Activated T-cell treated with anti-CD3 and anti-CD28 coated beads, Interleukin-2, amount 50 U/mL, for 24 hours (primary cell): ENCODE measurements at regions not wholly inside any gene's neighbourhood (a gene's known extent, or its start where the extent isn't known, plus 50 kb on each side); places are given as distances from the start of the nearest gene placed in this dataset.

Experiments used
- DNase-seq: peaks from one replicate; pipeline ENCODE4 v3.0.0-alpha.2; 2020
- H3K27ac Mint-ChIP-seq: 2 replicates; pipeline ENCODE4 v1.8.0; 2020; ENCODE audit warnings: mild to moderate bottlenecking, mixed read lengths
- H3K27me3 Mint-ChIP-seq: 2 replicates; pipeline ENCODE4 v1.8.0; 2020; ENCODE audit warnings: mixed read lengths
- H3K36me3 Mint-ChIP-seq: 2 replicates; pipeline ENCODE4 v1.8.0; 2020; ENCODE audit warnings: low read depth, mixed read lengths
- H3K4me1 Mint-ChIP-seq: 2 replicates; pipeline ENCODE4 v1.8.0; 2020; ENCODE audit warnings: low read depth, mixed read lengths
- H3K4me3 Mint-ChIP-seq: 2 replicates; pipeline ENCODE4 v1.8.0; 2020; ENCODE audit warnings: mild to moderate bottlenecking, moderate library complexity, mixed read lengths
- H3K9me3 Mint-ChIP-seq: 2 replicates; pipeline ENCODE4 v1.8.0; 2020; ENCODE audit warnings: mixed read lengths

- Mint-ChIP-seq H3K36me3 (no peaks in the 10 kb centered on the region), H3K4me3 (no peak overlapping the region), H3K27ac (no peak overlapping the region), H3K9me3 (no peaks in the 10 kb centered on the region), H3K4me1 (peaks cover 4% of the 10 kb centered on the region), H3K27me3 (no peaks in the 10 kb centered on the region)
- DNase-seq: no peak
These were observed 263.4 kb downstream of the MRTFB start for GRCh38 chr16:14334366-14335080.

- no peaks in the 10 kb centered on the region for H3K27me3 Mint-ChIP-seq
- H3K4me1 Mint-ChIP-seq: peaks cover 6% of the 10 kb centered on the region
- H3K27ac Mint-ChIP-seq: no peak overlapping the region
- H3K4me3 Mint-ChIP-seq: no peak overlapping the region
- no peaks in the 10 kb centered on the region for H3K36me3 Mint-ChIP-seq
- no peaks in the 10 kb centered on the region for H3K9me3 Mint-ChIP-seq
- no peak for DNase-seq
These were observed 262.2 kb downstream of the MRTFB start for GRCh38 chr16:14333361-14333760.

- Mint-ChIP-seq H3K27ac (no peak overlapping the region), H3K4me3 (no peak overlapping the region), H3K4me1 (peaks cover 6% of the 10 kb centered on the region), H3K36me3 (no peaks in the 10 kb centered on the region), H3K27me3 (no peaks in the 10 kb centered on the region), H3K9me3 (no peaks in the 10 kb centered on the region)
- no peak for DNase-seq
These were observed 259.9 kb downstream of the MRTFB start for GRCh38 chr16:14331020-14331419.

GRCh38 chr16:14329727-14330350 lies 258.7 kb downstream of the MRTFB start:
- Mint-ChIP-seq H3K9me3 (no peaks in the 10 kb centered on the region), H3K27me3 (no peaks in the 10 kb centered on the region), H3K4me1 (peaks cover 6% of the 10 kb centered on the region), H3K36me3 (no peaks in the 10 kb centered on the region), H3K4me3 (no peak overlapping the region), H3K27ac (no peak overlapping the region)
- no peak for DNase-seq

GRCh38 chr16:14325502-14326401 lies 254.6 kb downstream of the MRTFB start:
- DNase-seq: no peak
- Mint-ChIP-seq H3K4me3 (no peak overlapping the region), H3K4me1 (peaks cover 6% of the 10 kb centered on the region), H3K9me3 (no peaks in the 10 kb centered on the region), H3K27me3 (no peaks in the 10 kb centered on the region), H3K27ac (no peak overlapping the region), H3K36me3 (no peaks in the 10 kb centered on the region)

GRCh38 chr16:14324581-14324980 lies 253.5 kb downstream of the MRTFB start:
- H3K27ac Mint-ChIP-seq: no peak overlapping the region
- no peak for DNase-seq

GRCh38 chr16:14322186-14322585 lies 251.1 kb downstream of the MRTFB start:
- no peak overlapping the region for H3K4me3 Mint-ChIP-seq
- no peaks in the 10 kb centered on the region for H3K36me3 Mint-ChIP-seq
- no peak for DNase-seq
- no peaks in the 10 kb centered on the region for H3K9me3 Mint-ChIP-seq
- H3K4me1 Mint-ChIP-seq: no peaks in the 10 kb centered on the region
- no peaks in the 10 kb centered on the region for H3K27me3 Mint-ChIP-seq
- no peak overlapping the region for H3K27ac Mint-ChIP-seq

More at GRCh38 chr16:14324581-14324980, 253.5 kb downstream of the MRTFB start:
- peaks cover 2% of the 10 kb centered on the region for H3K4me1 Mint-ChIP-seq
- H3K27me3 Mint-ChIP-seq: no peaks in the 10 kb centered on the region
- no peaks in the 10 kb centered on the region for H3K36me3 Mint-ChIP-seq
- H3K4me3 Mint-ChIP-seq: no peak overlapping the region
- no peaks in the 10 kb centered on the region for H3K9me3 Mint-ChIP-seq

- H3K9me3 Mint-ChIP-seq: no peaks in the 10 kb centered on the region
- no peak for DNase-seq
- H3K27ac Mint-ChIP-seq: no peak overlapping the region
- H3K36me3 Mint-ChIP-seq: no peaks in the 10 kb centered on the region
- no peak overlapping the region for H3K4me3 Mint-ChIP-seq
- no peaks in the 10 kb centered on the region for H3K4me1 Mint-ChIP-seq
- no peaks in the 10 kb centered on the region for H3K27me3 Mint-ChIP-seq
These were observed 250.4 kb downstream of the MRTFB start for GRCh38 chr16:14321542-14321941.

- Mint-ChIP-seq H3K27ac (no peak overlapping the region), H3K27me3 (no peaks in the 10 kb centered on the region), H3K4me1 (no peaks in the 10 kb centered on the region), H3K4me3 (no peak overlapping the region), H3K36me3 (no peaks in the 10 kb centered on the region), H3K9me3 (no peaks in the 10 kb centered on the region)
- no peak for DNase-seq
These were observed 249.3 kb downstream of the MRTFB start for GRCh38 chr16:14320406-14320805.
